Kasumi-1 (cell line): ENCODE measurements at regions not wholly inside any gene's neighbourhood (a gene's known extent, or its start where the extent isn't known, plus 50 kb on each side); places are given as distances from the start of the nearest gene placed in this dataset.

Experiments used
- DNase-seq, 2 experiments: peaks; one replicate each; lab custom pipeline; 2025; lab: John Stamatoyannopoulos, UW

GRCh38 chr13:29926098-29926476 lies 75.7 kb upstream of the UBL3 start:
- no peak for DNase-seq

DNA sequence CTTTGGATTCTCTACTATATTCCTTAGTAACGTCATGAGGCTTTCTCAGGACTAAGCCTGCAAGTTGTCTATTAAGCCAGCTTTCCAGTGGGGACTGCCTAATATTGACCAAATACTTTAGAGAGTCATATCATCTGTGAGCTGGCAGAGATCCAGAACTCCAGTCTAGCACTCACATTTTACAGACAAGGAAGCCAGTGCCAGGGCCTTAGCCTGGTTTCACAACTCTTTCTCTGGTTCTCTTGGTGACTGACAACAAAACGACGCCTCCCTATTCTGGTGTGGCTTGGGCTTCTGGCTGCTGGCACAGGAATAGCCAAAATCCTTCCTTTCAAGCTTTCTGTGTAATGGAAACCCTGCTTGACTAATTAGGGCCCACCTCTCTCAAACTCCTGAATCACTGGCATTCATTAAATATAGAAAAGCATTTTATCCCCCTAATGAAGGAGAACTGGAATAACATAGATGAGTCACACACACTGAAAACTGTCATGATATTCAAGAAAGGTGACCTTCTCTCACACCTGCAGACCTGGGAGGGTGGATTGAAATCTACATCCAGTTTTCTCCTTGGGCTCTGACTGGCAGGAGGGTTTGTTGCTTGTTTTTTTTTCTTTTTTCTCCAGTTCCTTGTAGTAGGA lies 75.2 kb upstream of the UBL3 start:
- DNase-seq, result peak; percentile 14 to 15

DNA sequence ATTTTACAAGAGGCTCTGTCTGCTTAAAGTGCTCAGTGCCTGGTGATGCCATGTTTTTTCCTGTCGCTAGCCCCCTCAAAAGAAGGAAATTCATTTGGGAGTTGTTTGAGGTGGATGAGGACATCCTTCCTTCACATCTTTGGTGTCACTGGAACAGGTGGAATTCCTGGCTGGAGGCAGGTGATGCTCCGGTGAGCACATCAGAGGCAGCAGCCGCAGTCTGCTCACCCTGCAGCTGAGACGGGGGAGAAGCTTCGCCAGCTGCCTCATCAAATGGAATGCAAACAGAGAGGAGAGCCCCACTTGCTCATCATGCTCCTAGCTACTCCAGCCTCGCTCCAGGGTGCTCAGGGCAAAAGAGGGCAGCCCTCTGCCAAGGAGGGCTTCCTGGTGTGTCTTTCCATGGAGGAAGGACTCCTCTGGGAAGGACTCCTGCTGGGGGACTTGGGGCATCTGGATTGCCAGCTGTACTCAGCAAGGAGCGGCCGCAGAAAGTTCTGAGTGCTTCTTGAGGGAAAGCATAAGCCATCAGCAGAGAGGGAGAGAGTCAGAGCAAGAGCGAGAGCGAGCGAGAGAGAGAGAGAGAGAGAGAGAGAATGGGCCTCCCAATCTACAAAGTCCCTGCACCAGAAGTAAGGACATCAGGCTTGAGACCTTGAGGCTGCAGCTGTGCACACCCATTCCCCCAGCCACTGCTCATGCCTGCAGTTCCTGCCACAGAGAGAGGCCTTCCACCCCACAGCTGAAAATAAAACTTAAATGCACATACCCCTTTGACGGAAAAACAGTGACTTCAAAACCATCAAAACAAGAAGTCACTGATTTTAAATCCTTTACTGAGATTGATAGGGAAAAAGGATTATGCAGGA lies 74.3 kb upstream of the UBL3 start:
- DNase-seq, result no peak

GRCh38 chr13:29923554-29924481 lies 73.4 kb upstream of the UBL3 start:
- no peak for DNase-seq

DNA sequence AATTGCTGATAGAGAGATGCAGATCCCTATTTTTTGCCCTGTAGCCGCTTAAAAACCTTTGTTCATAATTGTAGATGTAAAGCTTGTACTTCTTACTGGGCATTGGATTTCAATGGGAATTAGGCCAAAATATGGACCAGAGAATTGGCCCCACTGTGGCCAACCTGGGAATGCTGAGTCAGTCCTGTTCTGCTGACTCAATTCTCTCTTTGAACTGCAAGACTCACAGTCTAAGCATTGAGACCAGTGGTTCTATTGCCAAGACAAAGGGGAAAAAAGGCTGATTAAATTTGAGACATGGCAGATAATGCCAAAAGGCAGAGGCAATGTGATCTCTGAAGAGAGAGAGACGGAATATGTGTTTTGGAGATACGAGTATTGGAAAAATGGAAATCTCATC lies 72.5 kb upstream of the UBL3 start:
- no peak for DNase-seq

DNA sequence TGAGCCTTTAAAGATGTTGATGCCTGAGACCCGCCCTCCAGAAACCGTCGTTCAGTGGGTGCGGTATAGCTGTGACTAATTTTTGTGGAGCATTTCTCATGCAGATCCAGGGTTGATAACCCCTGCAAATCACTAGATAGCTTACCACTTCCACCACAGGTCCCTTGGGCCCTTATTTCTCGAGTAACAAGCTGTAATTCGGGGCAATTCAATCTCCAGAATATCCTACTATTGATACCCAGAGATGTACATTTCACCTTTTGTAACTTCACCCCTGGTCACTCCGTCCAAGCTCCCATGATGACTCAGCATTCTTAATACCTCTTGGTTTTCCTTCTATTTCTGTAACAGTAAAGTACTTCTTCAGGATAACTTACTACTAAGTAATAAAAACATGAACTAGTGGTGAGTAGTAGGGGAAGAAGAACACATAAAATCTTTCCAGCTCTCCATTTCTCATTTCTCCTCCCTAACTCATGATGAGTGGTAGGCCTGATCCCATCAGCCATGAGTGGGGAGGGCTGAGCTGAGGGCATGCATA lies 71.9 kb upstream of the UBL3 start:
- no peak for DNase-seq

DNA sequence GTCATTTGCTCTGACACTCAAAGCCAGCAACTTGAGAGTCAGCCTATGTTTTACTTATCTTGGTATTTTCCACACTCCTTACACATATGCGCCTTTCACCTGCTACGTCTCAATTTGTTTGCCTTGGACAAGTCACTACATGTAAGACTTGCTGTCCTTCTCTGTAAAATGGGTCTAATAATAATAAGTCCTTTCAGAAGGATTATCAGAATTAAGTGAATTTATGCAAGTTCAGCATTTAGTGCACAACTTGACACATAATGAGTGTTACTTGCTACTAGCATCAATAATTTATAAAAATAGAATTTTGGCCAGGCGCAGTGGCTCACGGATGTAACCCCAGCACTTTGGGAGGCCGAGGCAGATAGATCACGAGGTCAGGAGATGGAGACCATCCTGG lies 71.1 kb upstream of the UBL3 start:
- DNase-seq, result no peak

DNA sequence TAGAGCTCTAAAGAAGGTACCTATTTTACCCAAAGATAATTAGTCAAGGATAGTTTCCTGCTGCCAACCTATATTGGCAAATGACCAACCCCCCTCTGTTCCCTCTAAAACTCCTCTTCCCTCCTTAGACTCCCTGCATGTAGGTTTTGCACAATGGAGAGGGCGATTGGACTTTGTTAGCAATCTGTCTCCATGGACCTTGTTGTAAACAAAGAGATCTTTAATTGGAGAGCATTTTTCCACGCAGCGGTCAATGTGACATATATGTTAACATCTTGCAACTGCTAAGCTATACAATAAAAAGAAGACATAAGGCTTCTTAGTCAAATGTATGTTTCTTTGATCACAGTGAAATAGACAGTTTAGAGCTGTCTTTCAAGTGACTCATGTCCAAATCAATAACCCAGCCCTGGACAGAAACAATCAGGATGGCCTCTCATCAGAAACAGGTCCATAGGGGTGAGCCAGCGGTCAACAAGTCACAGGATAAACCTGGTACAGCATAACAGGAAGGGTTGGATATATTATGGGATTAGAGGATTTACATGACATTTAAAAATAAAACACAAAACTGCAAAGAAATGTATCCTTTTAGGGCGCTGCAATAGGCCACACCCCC lies 69.7 kb upstream of the UBL3 start:
- no peak for DNase-seq

DNA sequence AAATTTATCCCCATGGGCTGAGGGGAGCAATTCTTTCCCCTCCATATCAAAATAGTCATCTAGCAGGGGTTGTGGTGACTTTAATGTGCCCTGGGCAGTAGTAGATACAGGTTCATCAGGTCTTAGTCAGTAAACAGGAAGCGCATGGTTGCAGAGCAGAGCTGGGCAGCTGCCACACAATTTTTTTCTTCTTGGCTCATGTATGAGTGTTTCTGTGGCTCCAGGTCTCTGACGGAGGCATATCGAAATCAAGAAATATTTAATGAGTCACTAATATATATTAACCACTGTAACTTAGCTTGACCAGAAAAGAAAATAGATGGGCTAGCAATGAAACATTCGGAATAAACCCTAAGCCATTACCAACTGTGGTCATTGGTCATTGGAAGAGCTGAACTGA lies 68.4 kb upstream of the UBL3 start:
- DNase-seq, result no peak

DNA sequence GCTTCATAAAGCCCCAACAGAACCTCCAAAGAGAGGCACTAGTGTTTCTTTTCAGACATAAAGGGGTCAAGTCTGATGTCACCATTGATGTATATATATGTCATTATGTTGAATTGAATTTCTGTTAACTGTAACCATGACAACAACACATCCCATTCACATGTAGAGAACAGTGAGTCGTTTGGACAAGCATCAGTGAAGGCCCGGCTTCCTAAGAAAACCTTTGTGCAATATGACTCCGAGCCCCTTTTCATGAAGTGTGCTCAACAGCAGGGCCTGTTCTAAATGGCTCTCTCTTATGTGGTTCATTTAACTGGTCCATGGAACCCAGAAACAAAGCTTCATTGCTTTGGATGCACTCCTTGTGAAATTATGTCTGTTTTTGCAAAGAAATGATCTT lies 67.2 kb upstream of the UBL3 start:
- DNase-seq, result no peak

DNA sequence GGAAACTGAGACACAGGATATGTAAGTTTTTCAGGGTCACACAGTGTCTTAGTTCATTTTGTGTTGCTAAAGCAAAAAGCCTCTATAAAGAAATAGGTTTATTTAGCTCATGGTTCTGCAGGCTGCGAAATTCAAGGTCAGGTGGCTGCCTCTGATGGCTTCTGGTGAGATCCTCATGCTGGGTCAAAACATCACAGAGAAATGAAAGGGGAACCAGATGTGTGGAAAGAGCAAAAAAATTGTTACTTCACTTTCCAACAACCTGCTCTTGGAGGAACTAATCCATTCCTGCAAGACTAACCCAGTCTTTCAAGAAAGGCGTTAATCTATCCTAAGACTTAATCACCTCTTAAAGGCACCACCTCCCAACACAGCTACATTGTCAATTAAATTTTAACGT lies 64.2 kb upstream of the UBL3 start:
- no peak for DNase-seq

DNA sequence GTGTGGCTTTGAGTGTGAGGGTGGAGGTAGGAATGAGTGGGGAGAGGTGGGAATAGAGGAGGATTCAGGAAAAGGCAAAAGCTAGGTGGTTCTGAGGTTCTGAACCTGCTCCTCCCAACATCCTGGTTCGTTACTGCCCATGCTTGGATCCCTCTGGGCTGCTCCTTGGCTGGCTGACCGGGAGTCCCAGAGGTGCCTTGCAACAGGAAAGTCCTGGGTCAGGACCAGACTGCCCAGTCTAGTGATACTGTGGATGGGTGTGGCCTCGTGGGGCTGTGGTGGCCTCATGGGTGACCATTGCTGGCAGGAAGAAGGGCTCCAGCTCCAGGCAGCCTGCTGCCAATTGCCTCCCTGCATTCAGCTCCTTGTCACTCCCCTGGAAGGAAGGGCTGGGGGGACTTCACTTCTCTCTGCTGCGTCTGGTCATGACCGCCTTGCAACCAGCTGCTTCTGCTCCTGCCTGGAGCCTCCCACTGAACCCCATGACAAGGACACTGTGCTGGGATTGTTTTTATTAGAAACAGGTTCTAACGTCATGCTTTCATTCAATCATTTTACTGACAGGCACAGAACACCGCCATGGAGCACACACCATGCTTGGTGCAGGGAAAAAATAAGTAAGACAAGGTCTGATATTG lies 61.5 kb upstream of the UBL3 start:
- no peak for DNase-seq

DNA sequence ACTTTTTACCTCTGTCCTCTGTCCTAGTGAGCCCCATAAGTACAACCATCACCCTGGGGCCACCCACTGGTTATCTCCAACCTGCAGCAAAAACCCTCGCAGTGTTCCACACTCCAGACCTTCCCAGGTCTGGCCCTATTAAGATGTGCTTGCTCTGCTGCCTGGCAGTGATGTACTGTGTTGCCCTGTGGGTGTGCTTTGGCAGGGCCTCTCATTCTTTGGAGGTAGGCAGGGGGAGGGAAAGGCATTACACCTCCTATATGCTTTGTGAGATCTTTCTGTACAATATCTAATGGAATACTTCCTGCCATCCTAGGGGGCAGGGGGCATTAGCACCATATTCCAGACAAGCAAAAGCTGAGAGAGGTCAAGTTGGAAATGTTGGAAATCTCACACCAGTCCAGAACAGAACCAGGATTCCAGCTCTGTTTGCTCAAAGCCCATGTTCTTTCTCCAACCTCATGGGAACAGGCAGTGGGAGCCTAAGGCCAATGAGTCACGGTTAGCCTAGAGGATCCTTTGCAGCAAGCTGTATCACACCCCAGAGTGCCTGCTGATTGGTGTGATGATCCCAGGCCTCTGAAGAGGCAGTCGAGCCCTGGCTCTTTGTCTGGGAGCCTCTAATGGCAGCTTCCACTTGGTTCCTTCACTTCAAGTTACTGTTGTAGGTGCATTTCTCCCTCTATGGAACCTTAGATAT lies 59.7 kb upstream of the UBL3 start:
- no peak for DNase-seq

- no peak for DNase-seq
Measured at GRCh38 chr13:29909081-29909730, 58.8 kb upstream of the UBL3 start.

- no peak for DNase-seq
Measured at GRCh38 chr13:29908416-29909080, 58.1 kb upstream of the UBL3 start.

DNA sequence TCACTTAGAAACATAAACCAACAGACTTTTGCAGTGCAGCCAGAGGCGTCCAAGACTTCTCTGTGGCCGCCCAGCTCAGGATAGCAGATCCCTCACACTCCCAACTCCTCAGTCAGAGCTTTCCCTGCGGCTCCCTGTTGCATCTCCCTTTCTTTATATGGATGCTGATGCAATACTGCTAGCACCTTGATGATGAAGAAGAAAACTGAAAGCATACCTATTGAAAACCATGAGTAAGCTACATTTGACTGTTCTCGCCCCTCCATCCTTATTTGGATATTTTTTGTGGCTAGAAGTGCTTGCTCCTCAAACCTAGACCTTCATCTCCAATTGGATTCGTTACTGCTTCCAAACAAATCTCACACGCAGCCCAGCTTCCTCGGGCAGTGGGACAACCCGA lies 57.3 kb upstream of the UBL3 start:
- DNase-seq, result no peak

DNA sequence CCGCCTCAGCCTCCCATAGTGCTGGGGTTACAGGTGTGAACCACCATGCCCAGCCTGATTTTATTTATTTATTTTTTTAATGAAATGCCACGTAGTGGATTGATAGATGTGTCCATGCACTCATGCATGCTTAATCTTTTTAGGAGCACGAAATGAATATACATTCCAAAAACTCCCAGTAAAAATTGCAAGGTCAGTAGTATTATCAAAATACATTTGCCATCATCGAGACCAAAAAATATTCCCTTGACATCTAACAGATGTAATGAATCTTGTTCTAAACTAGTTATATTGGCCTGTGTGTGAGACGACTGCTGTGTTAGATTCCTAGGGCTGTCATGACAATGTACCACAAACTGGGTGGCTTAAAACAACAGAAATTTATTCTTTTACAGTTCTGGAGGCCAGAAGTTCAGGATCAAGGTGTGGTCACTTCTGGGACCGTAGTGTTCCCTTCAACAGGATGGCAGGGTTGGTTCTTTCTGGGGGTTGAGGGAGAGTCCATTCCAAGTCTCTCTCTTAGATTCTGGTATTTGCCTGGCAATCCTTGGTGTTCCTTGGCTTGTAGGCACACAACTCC lies 56.1 kb upstream of the UBL3 start:
- DNase-seq, result no peak

DNA sequence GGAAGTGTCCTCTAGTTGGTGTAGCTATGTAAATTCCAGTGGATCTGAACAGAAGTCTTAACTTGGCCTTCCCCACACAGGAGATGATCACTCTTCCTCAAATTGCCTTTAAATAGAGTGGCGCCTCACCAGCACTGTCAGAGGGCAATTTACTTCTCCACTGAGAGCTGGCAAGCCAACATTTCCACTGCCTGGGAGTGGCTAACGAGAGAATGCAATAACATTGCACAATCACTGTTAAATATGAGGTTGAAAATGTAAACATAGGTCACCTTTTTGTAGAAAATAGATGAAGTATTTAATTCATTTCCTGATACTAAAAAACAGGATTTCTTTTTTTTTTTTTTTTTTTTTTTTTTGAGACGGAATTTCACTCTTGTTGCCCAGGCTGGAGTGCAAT lies 55.4 kb upstream of the UBL3 start:
- peak; percentile 20 to 31 for DNase-seq

GRCh38 chr13:29903996-29904395 lies 53.6 kb upstream of the UBL3 start:
- no peak for DNase-seq
